ENCODE measurements at regions not wholly inside any gene's neighbourhood (a gene's known extent, or its start where the extent isn't known, plus 50 kb on each side); places are given as distances from the start of the nearest gene placed in this dataset.

- H3K36me3 ChIP-seq (ENCODE audit: control insufficient read depth, low read length) = no peaks in the 10 kb centered on the region
- H3K9me2 ChIP-seq (replicated peaks; ENCODE audit: control insufficient read depth, low read length) = no peaks in the 10 kb centered on the region
- H3F3A ChIP-seq (ENCODE audit: control insufficient read depth, insufficient read depth) = no peaks in the 10 kb centered on the region
- H3K4me1 ChIP-seq (ENCODE audit: control insufficient read depth, low read length) = no peaks in the 10 kb centered on the region
- H3K4me2 ChIP-seq (ENCODE audit: low read length) = no peak overlapping the region
- no peak overlapping the region for H3K4me3 ChIP-seq (ENCODE audit: low read length)
- no peaks in the 10 kb centered on the region for H4K20me1 ChIP-seq (ENCODE audit: control insufficient read depth, insufficient read depth, low read depth, low read length)
- TF ChIP-seq EZH2phosphoT487 (IDR thresholded peaks at IDR 0.05; ENCODE audit: borderline replicate concordance, low read length) = no peak
- no peak for TF ChIP-seq CTCF (IDR thresholded peaks at IDR 0.05; ENCODE audit: low read depth, low read length, poor library complexity, severe bottlenecking)
- no peaks in the 10 kb centered on the region for H3K79me2 ChIP-seq (ENCODE audit: control insufficient read depth, low read length)
- H3K9me3 ChIP-seq (ENCODE audit: control insufficient read depth, insufficient read depth, low read length) = no peaks in the 10 kb centered on the region
- no peak overlapping the region for H3K27ac ChIP-seq (ENCODE audit: low read depth, low read length)
- no peaks in the 10 kb centered on the region for H3K27me3 ChIP-seq (ENCODE audit: control insufficient read depth, low read length)
These were observed 660.3 kb downstream of the SI start for GRCh38 chr3:164417955-164418354.

DNA sequence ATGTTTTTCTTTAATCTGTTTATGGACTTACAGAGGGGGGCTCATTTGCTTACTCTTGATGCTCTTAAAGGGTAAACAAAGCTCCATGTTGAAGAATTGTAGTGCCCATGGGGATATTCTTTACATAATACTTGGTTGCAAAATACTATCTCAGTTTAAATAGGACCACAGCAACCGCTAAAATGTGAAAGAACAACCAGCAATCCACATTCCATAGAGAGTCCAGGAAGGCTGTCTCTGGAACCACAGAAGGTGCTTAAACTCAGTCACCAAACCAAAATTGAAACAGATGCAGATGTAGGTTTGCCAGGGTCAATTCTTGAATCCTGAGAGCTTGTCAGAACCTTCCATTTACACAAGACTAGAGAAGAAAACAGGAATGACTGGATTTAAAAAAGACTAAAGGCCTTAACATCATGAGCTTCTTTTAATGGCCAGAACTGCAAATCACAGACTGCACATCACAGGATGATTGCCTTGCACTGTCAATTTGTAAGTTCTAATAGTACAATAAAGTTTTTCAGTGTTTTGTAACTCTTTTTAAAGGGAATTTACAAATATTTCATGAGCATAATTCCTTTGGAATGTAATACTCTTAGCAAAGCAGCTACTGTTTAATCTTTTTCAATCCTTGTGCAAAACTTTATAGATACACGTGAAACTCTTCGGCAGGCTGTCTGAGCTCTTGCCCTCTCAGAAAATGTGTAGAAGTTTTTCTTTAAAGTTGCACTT lies 661.6 kb downstream of the SI start:
- no peak overlapping the region for H3K4me2 ChIP-seq (ENCODE audit: low read length)
- H3K27me3 ChIP-seq (ENCODE audit: control insufficient read depth, low read length) = no peaks in the 10 kb centered on the region
- TF ChIP-seq EZH2phosphoT487 (IDR thresholded peaks at IDR 0.05; ENCODE audit: borderline replicate concordance, low read length) (no peak), CTCF (IDR thresholded peaks at IDR 0.05; ENCODE audit: low read depth, low read length, poor library complexity, severe bottlenecking) (no peak)
- no peaks in the 10 kb centered on the region for H3K9me2 ChIP-seq (replicated peaks; ENCODE audit: control insufficient read depth, low read length)
- no peaks in the 10 kb centered on the region for H4K20me1 ChIP-seq (ENCODE audit: control insufficient read depth, insufficient read depth, low read depth, low read length)
- H3K4me3 ChIP-seq (ENCODE audit: low read length) = no peak overlapping the region
- no peak overlapping the region for H3K27ac ChIP-seq (ENCODE audit: low read depth, low read length)
- H3K9me3 ChIP-seq (ENCODE audit: control insufficient read depth, insufficient read depth, low read length) = no peaks in the 10 kb centered on the region
- no peaks in the 10 kb centered on the region for H3K36me3 ChIP-seq (ENCODE audit: control insufficient read depth, low read length)
- H3K4me1 ChIP-seq (ENCODE audit: control insufficient read depth, low read length) = no peaks in the 10 kb centered on the region
- no peaks in the 10 kb centered on the region for H3K79me2 ChIP-seq (ENCODE audit: control insufficient read depth, low read length)
- no peaks in the 10 kb centered on the region for H3F3A ChIP-seq (ENCODE audit: control insufficient read depth, insufficient read depth)

- no peaks in the 10 kb centered on the region for H3F3A ChIP-seq (ENCODE audit: control insufficient read depth, insufficient read depth)
- no peaks in the 10 kb centered on the region for H3K9me3 ChIP-seq (ENCODE audit: control insufficient read depth, insufficient read depth, low read length)
- no peaks in the 10 kb centered on the region for H3K36me3 ChIP-seq (ENCODE audit: control insufficient read depth, low read length)
- no peaks in the 10 kb centered on the region for H3K4me1 ChIP-seq (ENCODE audit: control insufficient read depth, low read length)
- TF ChIP-seq CTCF (IDR thresholded peaks at IDR 0.05; ENCODE audit: low read depth, low read length, poor library complexity, severe bottlenecking) (no peak), EZH2phosphoT487 (IDR thresholded peaks at IDR 0.05; ENCODE audit: borderline replicate concordance, low read length) (no peak)
- H3K27me3 ChIP-seq (ENCODE audit: control insufficient read depth, low read length) = no peaks in the 10 kb centered on the region
- H3K79me2 ChIP-seq (ENCODE audit: control insufficient read depth, low read length) = no peaks in the 10 kb centered on the region
- no peaks in the 10 kb centered on the region for H3K9me2 ChIP-seq (replicated peaks; ENCODE audit: control insufficient read depth, low read length)
- H3K4me3 ChIP-seq (ENCODE audit: low read length) = no peak overlapping the region
- no peaks in the 10 kb centered on the region for H4K20me1 ChIP-seq (ENCODE audit: control insufficient read depth, insufficient read depth, low read depth, low read length)
- H3K4me2 ChIP-seq (ENCODE audit: low read length) = no peak overlapping the region
- no peak overlapping the region for H3K27ac ChIP-seq (ENCODE audit: low read depth, low read length)
These were observed 670.0 kb downstream of the SI start for GRCh38 chr3:164408326-164408725.

Data from DOHH2 (cell line).